OCI-LY1 (cell line): ENCODE measurements at regions not wholly inside any gene's neighbourhood (a gene's known extent, or its start where the extent isn't known, plus 50 kb on each side); places are given as distances from the start of the nearest gene placed in this dataset.
"Not testable (repeated sequence)": the region's sequence is repeated elsewhere in the genome, so short reads cannot be mapped to it uniquely, and the experiment has no call there.

Experiments used
- EZH2 ChIP-seq: fragments of 200-600 bp; sonication (generic), shearing (Covaris generic); IDR thresholded peaks from 2 replicates; pipeline ENCODE4 v1.8.0; 2017; ENCODE audit warnings: borderline replicate concordance, mixed run types, mild to moderate bottlenecking, antibody characterized with exemption, low read length, moderate library complexity, mixed read lengths
- TF ChIP-seq, protein P1 (sequence below): fragments of 200-600 bp; sonication (generic), shearing (Covaris generic); IDR thresholded peaks from 2 replicates; pipeline ENCODE4 v1.5.1; 2017; ENCODE audit warnings: mild to moderate bottlenecking, antibody characterized with exemption, low read length, moderate library complexity, mixed read lengths

DNA sequence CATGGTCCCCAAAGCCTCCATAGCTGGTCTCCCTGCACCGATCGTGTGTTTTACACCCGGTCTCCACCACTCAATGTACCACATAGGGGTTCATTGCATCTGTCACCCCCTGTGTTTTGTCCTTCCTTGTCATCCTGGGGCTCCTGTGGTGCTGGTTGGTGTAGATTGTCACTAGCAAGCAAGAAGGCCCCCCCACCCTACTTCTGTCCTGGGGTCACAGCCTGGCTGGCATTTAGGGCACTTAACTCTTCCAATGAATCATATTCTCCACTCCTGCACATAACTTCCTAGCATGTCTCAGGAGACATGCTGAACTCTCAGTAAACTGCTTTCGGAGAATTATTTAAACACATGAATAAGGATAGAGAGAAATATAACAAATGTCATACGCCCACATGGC lies 161.4 kb downstream of the BCL2L11 start:
- TF ChIP-seq EZH2, result not testable (repeated sequence)
- TF ChIP-seq, protein P1, sequence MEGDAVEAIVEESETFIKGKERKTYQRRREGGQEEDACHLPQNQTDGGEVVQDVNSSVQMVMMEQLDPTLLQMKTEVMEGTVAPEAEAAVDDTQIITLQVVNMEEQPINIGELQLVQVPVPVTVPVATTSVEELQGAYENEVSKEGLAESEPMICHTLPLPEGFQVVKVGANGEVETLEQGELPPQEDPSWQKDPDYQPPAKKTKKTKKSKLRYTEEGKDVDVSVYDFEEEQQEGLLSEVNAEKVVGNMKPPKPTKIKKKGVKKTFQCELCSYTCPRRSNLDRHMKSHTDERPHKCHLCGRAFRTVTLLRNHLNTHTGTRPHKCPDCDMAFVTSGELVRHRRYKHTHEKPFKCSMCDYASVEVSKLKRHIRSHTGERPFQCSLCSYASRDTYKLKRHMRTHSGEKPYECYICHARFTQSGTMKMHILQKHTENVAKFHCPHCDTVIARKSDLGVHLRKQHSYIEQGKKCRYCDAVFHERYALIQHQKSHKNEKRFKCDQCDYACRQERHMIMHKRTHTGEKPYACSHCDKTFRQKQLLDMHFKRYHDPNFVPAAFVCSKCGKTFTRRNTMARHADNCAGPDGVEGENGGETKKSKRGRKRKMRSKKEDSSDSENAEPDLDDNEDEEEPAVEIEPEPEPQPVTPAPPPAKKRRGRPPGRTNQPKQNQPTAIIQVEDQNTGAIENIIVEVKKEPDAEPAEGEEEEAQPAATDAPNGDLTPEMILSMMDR, result not testable (repeated sequence)
